Skeletal muscle satellite cell (primary cell): ENCODE measurements at regions not wholly inside any gene's neighbourhood (a gene's known extent, or its start where the extent isn't known, plus 50 kb on each side); places are given as distances from the start of the nearest gene placed in this dataset.
A peak's percentile ranks its signal among the peaks of the same experiment; 100 is the strongest.

Experiments
- H3K27me3 ChIP-seq: 2 replicates; pipeline ENCODE4 v1.7.0; 2013; ENCODE audit warnings: low read length; ENCODE audit not compliant: control insufficient read depth, insufficient read depth
- H3K36me3 ChIP-seq: 2 replicates; pipeline ENCODE4 v1.7.0; 2013; ENCODE audit warnings: mild to moderate bottlenecking, control low read depth, low read length; ENCODE audit not compliant: insufficient read depth
- H3K4me1 ChIP-seq: 2 replicates; pipeline ENCODE4 v1.7.0; 2013; ENCODE audit warnings: low read length; ENCODE audit not compliant: control insufficient read depth, insufficient read depth
- H3K4me2 ChIP-seq: 2 replicates; pipeline ENCODE4 v1.7.0; 2013; ENCODE audit warnings: mild to moderate bottlenecking, low read length
- H3K4me3 ChIP-seq: 2 replicates; pipeline ENCODE4 v1.7.0; 2013; ENCODE audit warnings: low read length
- H3K9ac ChIP-seq: 2 replicates; pipeline ENCODE4 v1.7.0; 2013; ENCODE audit warnings: mild to moderate bottlenecking, low read depth, low read length, moderate library complexity
- H3K9me3 ChIP-seq: replicated peaks from 2 replicates; pipeline ENCODE4 v1.7.0; 2013; ENCODE audit warnings: mild to moderate bottlenecking, control low read depth, low read length

- Histone ChIP-seq H3K9me3 (no peaks in the 10 kb centered on the region), H3K4me3 (no peak overlapping the region), H3K9ac (no peak overlapping the region), H3K27me3 (no peaks in the 10 kb centered on the region), H3K4me1 (no peaks in the 10 kb centered on the region), H3K36me3 (no peaks in the 10 kb centered on the region), H3K4me2 (no peak overlapping the region)
Observed at GRCh38 chr9:8235489-8235888, 435.9 kb upstream of the DMAC1 start.

- Histone ChIP-seq H3K27me3 (no peaks in the 10 kb centered on the region), H3K36me3 (no peaks in the 10 kb centered on the region), H3K9me3 (no peaks in the 10 kb centered on the region), H3K9ac (no peak overlapping the region), H3K4me3 (no peak overlapping the region), H3K4me2 (no peak overlapping the region), H3K4me1 (no peaks in the 10 kb centered on the region)
Observed at GRCh38 chr9:8234316-8234715, 434.7 kb upstream of the DMAC1 start.

- H3K9ac ChIP-seq = no peak overlapping the region
- no peaks in the 10 kb centered on the region for H3K9me3 ChIP-seq
- H3K4me2 ChIP-seq = no peak overlapping the region
- no peaks in the 10 kb centered on the region for H3K27me3 ChIP-seq
- H3K4me3 ChIP-seq = no peak overlapping the region
- H3K4me1 ChIP-seq = no peaks in the 10 kb centered on the region
- no peaks in the 10 kb centered on the region for H3K36me3 ChIP-seq
Observed at GRCh38 chr9:8232726-8233125, 433.1 kb upstream of the DMAC1 start.

- Histone ChIP-seq H3K4me1 (peaks cover 6% of the 10 kb centered on the region), H3K4me2 (no peak overlapping the region), H3K9me3 (no peaks in the 10 kb centered on the region), H3K27me3 (no peaks in the 10 kb centered on the region), H3K9ac (no peak overlapping the region), H3K36me3 (no peaks in the 10 kb centered on the region), H3K4me3 (no peak overlapping the region)
Observed at GRCh38 chr9:8229226-8229625, 429.6 kb upstream of the DMAC1 start.

- H3K36me3 ChIP-seq = no peaks in the 10 kb centered on the region
- H3K27me3 ChIP-seq = no peaks in the 10 kb centered on the region
- H3K4me3 ChIP-seq = no peak overlapping the region
- peak overlapping the region; percentile 35 for H3K4me2 ChIP-seq
- no peaks in the 10 kb centered on the region for H3K9me3 ChIP-seq
- H3K9ac ChIP-seq = no peak overlapping the region
- peaks cover 14% of the 10 kb centered on the region for H3K4me1 ChIP-seq
Observed at GRCh38 chr9:8224381-8224801, 424.8 kb upstream of the DMAC1 start.

- Histone ChIP-seq H3K27me3 (no peaks in the 10 kb centered on the region), H3K9me3 (no peaks in the 10 kb centered on the region), H3K4me3 (no peak overlapping the region), H3K9ac (no peak overlapping the region), H3K4me2 (peak overlapping the region; percentile 35), H3K4me1 (peaks cover 14% of the 10 kb centered on the region), H3K36me3 (no peaks in the 10 kb centered on the region)
Observed at GRCh38 chr9:8223861-8224260, 424.3 kb upstream of the DMAC1 start.

GRCh38 chr9:8221462-8221861 lies 421.9 kb upstream of the DMAC1 start:
- Histone ChIP-seq H3K4me2 (no peak overlapping the region), H3K9me3 (no peaks in the 10 kb centered on the region), H3K9ac (no peak overlapping the region), H3K4me3 (no peak overlapping the region), H3K36me3 (no peaks in the 10 kb centered on the region), H3K4me1 (peaks cover 14% of the 10 kb centered on the region), H3K27me3 (no peaks in the 10 kb centered on the region)

GRCh38 chr9:8208465-8208864 lies 408.9 kb upstream of the DMAC1 start:
- Histone ChIP-seq H3K4me2 (peak overlapping the region; percentile 64), H3K4me1 (peaks cover 50% of the 10 kb centered on the region), H3K9me3 (no peaks in the 10 kb centered on the region), H3K27me3 (no peaks in the 10 kb centered on the region), H3K4me3 (peak overlapping the region; percentile 43), H3K36me3 (no peaks in the 10 kb centered on the region), H3K9ac (peak overlapping the region; percentile 53)

GRCh38 chr9:8207596-8207995 lies 408.0 kb upstream of the DMAC1 start:
- Histone ChIP-seq H3K4me3 (no peak overlapping the region), H3K27me3 (no peaks in the 10 kb centered on the region), H3K4me1 (peaks cover 50% of the 10 kb centered on the region), H3K9ac (peak overlapping the region; percentile 10), H3K36me3 (no peaks in the 10 kb centered on the region), H3K9me3 (no peaks in the 10 kb centered on the region), H3K4me2 (no peak overlapping the region)

- H3K36me3 ChIP-seq = no peaks in the 10 kb centered on the region
- H3K4me3 ChIP-seq = no peak overlapping the region
- no peak overlapping the region for H3K4me2 ChIP-seq
- H3K9me3 ChIP-seq = no peaks in the 10 kb centered on the region
- peaks cover 50% of the 10 kb centered on the region for H3K4me1 ChIP-seq
- H3K9ac ChIP-seq = peak overlapping the region; percentile 24
- H3K27me3 ChIP-seq = no peaks in the 10 kb centered on the region
Observed at GRCh38 chr9:8206720-8207119, 407.1 kb upstream of the DMAC1 start.

- H3K9me3 ChIP-seq = no peaks in the 10 kb centered on the region
- H3K4me3 ChIP-seq = no peak overlapping the region
Observed at GRCh38 chr9:8205576-8205975, 406.0 kb upstream of the DMAC1 start.

GRCh38 chr9:8189881-8190280 lies 390.3 kb upstream of the DMAC1 start:
- H3K27me3 ChIP-seq = no peaks in the 10 kb centered on the region
- H3K4me1 ChIP-seq = no peaks in the 10 kb centered on the region
- H3K4me2 ChIP-seq = no peak overlapping the region
- no peaks in the 10 kb centered on the region for H3K36me3 ChIP-seq
- H3K9me3 ChIP-seq = no peaks in the 10 kb centered on the region
- H3K9ac ChIP-seq = no peak overlapping the region
- no peak overlapping the region for H3K4me3 ChIP-seq

More at GRCh38 chr9:8205576-8205975, 406.0 kb upstream of the DMAC1 start:
- Histone ChIP-seq H3K4me2 (no peak overlapping the region), H3K4me1 (peaks cover 50% of the 10 kb centered on the region), H3K27me3 (no peaks in the 10 kb centered on the region), H3K36me3 (no peaks in the 10 kb centered on the region), H3K9ac (no peak overlapping the region)
